HepG2 (cell line): ENCODE measurements at regions not wholly inside any gene's neighbourhood (a gene's known extent, or its start where the extent isn't known, plus 50 kb on each side); places are given as distances from the start of the nearest gene placed in this dataset.
A peak's percentile ranks its signal among the peaks of the same experiment; 100 is the strongest.

Experiments used
- ATAC-seq: fragments of 200-7000 bp; cut with Tn5 transposase; 3 replicates; pipeline ENCODE4 v1.9.1; 2020; ENCODE audit warnings: mild to moderate bottlenecking, moderate library complexity
- BruUV-seq: library from RNA; stranded (reverse); fragments of 400-500 nt; replicated peaks from 2 replicates; lab custom pipeline; 2021; lab: Mats Ljungman, UMichigan
- CTCF ChIA-PET: fragments of 300-600 bp; formaldehyde crosslinking; extraction: SDS; loops from one replicate; lab custom pipeline; 2021; ENCODE audit warnings: low total read pairs, inconsistent platforms, low intra/inter-chr PET ratio; lab: Yijun Ruan, JAX
- POLR2A ChIA-PET: fragments of 350-600 bp; sonication (Branson Sonifier 250); formaldehyde crosslinking; loops from one replicate; lab custom pipeline; 2020; ENCODE audit warnings: antibody characterized with exemption, inconsistent platforms; lab: Yijun Ruan, JAX
- DNase-seq: peaks from one replicate; pipeline ENCODE4 v3.0.0-alpha.2; 2015; ENCODE audit warnings: low spot score
- FAIRE-seq: peaks from 3 replicates; lab custom pipeline; 2011; peaks lifted over from hg19 to GRCh38; lab: Jason Lieb, UNC
- H2AFZ ChIP-seq: one replicate; pipeline ENCODE4 v1.6.1; 2011; ENCODE audit warnings: low read length, inconsistent platforms
- H3K27ac ChIP-seq: fragments of 300-600 bp; 3 replicates; pipeline ENCODE4 v1.8.0; 2011; ENCODE audit warnings: mixed run types, mild to moderate bottlenecking, mixed read lengths, low read length, inconsistent platforms; ENCODE audit not compliant: insufficient read depth; ENCODE audit errors: extremely low read length
- H3K27me3 ChIP-seq, 2 experiments: fragments of 200-600 bp in 1 of 2; 2 replicates in 1 of 2; 3 replicates in 1 of 2; pipeline versions ENCODE4 v1.6.0 to v1.8.0; 2011; ENCODE audit warnings: low read length in 2 of 2, mild to moderate bottlenecking in 2 of 2, moderate library complexity in 2 of 2, inconsistent platforms in 1 of 2; ENCODE audit not compliant: insufficient read depth in 2 of 2, control insufficient read depth in 1 of 2
- H3K36me3 ChIP-seq, 2 experiments: fragments of 200-600 bp in 1 of 2; replicated peaks in 1 of 2; 2 replicates in 1 of 2; 3 replicates in 1 of 2; pipeline versions ENCODE4 v1.5.1 to v1.8.0; 2011; ENCODE audit warnings: low read length in 2 of 2, inconsistent platforms in 1 of 2; ENCODE audit not compliant: insufficient read depth in 2 of 2, control insufficient read depth in 1 of 2
- H3K4me1 ChIP-seq: 2 replicates; pipeline ENCODE4 v1.5.1; 2012; ENCODE audit warnings: low read length, inconsistent platforms; ENCODE audit not compliant: insufficient read depth
- H3K4me2 ChIP-seq: 2 replicates; pipeline ENCODE4 v1.6.0; 2011; ENCODE audit warnings: low read depth, low read length, inconsistent platforms
- H3K4me3 ChIP-seq, 3 experiments: fragments of 200-600 bp in 1 of 3; sonication (generic), shearing (Covaris generic) in 1 of 3; replicated peaks in 1 of 3; 2 replicates each; pipeline ENCODE4 v1.5.1; 2011 to 2016; ENCODE audit warnings: low read length in 3 of 3, inconsistent platforms in 2 of 3, low read depth in 2 of 3, mild to moderate bottlenecking in 2 of 3, control low read depth in 1 of 3, mixed read lengths in 1 of 3; ENCODE audit not compliant: insufficient read depth in 1 of 3
- H3K79me2 ChIP-seq: one replicate; pipeline ENCODE4 v1.6.1; 2011; ENCODE audit warnings: low read length, inconsistent platforms; ENCODE audit not compliant: insufficient read depth
- H3K9ac ChIP-seq: 2 replicates; pipeline ENCODE4 v1.6.0; 2011; ENCODE audit warnings: mild to moderate bottlenecking, low read depth, low read length, inconsistent platforms; ENCODE audit not compliant: insufficient read depth
- H3K9me3 ChIP-seq: 2 replicates; pipeline ENCODE4 v1.5.1; 2012; ENCODE audit warnings: mild to moderate bottlenecking, low read length
- H4K20me1 ChIP-seq: 2 replicates; pipeline ENCODE4 v1.6.0; 2011; ENCODE audit warnings: inconsistent platforms, mild to moderate bottlenecking, low read length, moderate library complexity; ENCODE audit not compliant: insufficient read depth
- ARNTL ChIP-seq: sonication (generic); formaldehyde crosslinking; IDR thresholded peaks from 2 replicates; pipeline ENCODE4 v1.4.0; 2020; ENCODE audit warnings: mild to moderate bottlenecking, missing genetic modification reagents
- ATAD3A ChIP-seq: sonication (generic); formaldehyde crosslinking; IDR thresholded peaks from 2 replicates; pipeline ENCODE4 v1.4.0; 2020; ENCODE audit warnings: missing genetic modification reagents
- ATF7 ChIP-seq, 2 experiments: fragments of 450-650 bp in 1 of 2; sonication (generic) in 1 of 2; formaldehyde crosslinking in 1 of 2; IDR thresholded peaks; 2 replicates each; pipeline versions ENCODE4 v1.4.0 to v1.6.1; 2016 to 2020; ENCODE audit warnings: antibody characterized with exemption in 1 of 2, mild to moderate bottlenecking in 1 of 2, missing genetic modification reagents in 1 of 2
- CTCF ChIP-seq: sonication (generic); formaldehyde crosslinking; IDR thresholded peaks from 2 replicates; pipeline ENCODE4 v1.5.0; 2020; ENCODE audit warnings: mild to moderate bottlenecking, missing genetic modification reagents, moderate library complexity
- KDM5B ChIP-seq: sonication (generic); formaldehyde crosslinking; IDR thresholded peaks from 2 replicates; pipeline ENCODE4 v1.4.0; 2020; ENCODE audit warnings: missing genetic modification reagents, mild to moderate bottlenecking, borderline replicate concordance
- MTF2 ChIP-seq: sonication (generic); formaldehyde crosslinking; IDR thresholded peaks from 2 replicates; pipeline ENCODE4 v1.5.0; 2020; ENCODE audit warnings: missing genetic modification reagents, borderline replicate concordance
- RAD51 ChIP-seq: fragments of 450-650 bp; IDR thresholded peaks from 2 replicates; pipeline ENCODE4 v1.6.1; 2016; ENCODE audit warnings: borderline replicate concordance
- SP5 ChIP-seq: IDR thresholded peaks from 2 replicates; pipeline ENCODE4 v1.6.1; 2016; ENCODE audit warnings: low read depth, borderline replicate concordance
- STAG1 ChIP-seq: sonication (generic); formaldehyde crosslinking; IDR thresholded peaks from 2 replicates; pipeline ENCODE4 v1.4.0; 2020; ENCODE audit warnings: missing genetic modification reagents
- XRCC5 ChIP-seq: fragments of 200-400 bp; formaldehyde crosslinking; optimal IDR thresholded peaks from 2 replicates; pipeline ENCODE3; 2017; ENCODE audit warnings: mild to moderate bottlenecking, low read length
- ZNF501 ChIP-seq: sonication (generic); formaldehyde crosslinking; IDR thresholded peaks from 2 replicates; pipeline ENCODE4 v1.5.1; 2020; ENCODE audit warnings: mild to moderate bottlenecking, moderate library complexity, missing genetic modification reagents
- ZNF547 ChIP-seq: sonication (generic); formaldehyde crosslinking; IDR thresholded peaks from 2 replicates; pipeline ENCODE4 v1.5.1; 2020; ENCODE audit warnings: mild to moderate bottlenecking, missing genetic modification reagents
- WGBS: methylation state at CpG from one replicate; pipeline ENCODE4 v1.1.6; 2017; ENCODE audit warnings: low lambda C conversion rate; 5-methylcytosine and 5-hydroxymethylcytosine counted together
- in situ Hi-C: cut with HindIII; loops from 2 replicates; pipeline ENCODE4 v1.10.0; 2017; ENCODE audit warnings: low pct_unique_long_range_greater_than_20kb; ENCODE audit not compliant: extremely low pct_ligation_motif_present
- intact Hi-C: fragments of 100-400 bp; cut with micrococcal nuclease; formaldehyde crosslinking; loops from one replicate; pipeline ENCODE4 v1.10.0; 2022; ENCODE audit not compliant: unreplicated experiment

- in situ Hi-C loops = loop anchor here (5.0 kb wide), 3 partner anchors 490 to 780 kb away; no protein-coding TSS in a partner anchor
- TF ChIP-seq RAD51 (peak; percentile 65; the same call in 1 of the 2 replicates), SP5 (CRISPR knock-in tag) (no peak), ATAD3A (CRISPR knock-in tag) (no peak), ZNF501 (CRISPR knock-in tag) (0 out of 2 replicates have a peak, but pooled peaks have one; percentile 28)
- TF ChIP-seq, all 625 proteins: peak for 2
- no peaks in the 10 kb centered on the region for H4K20me1 ChIP-seq
- H3K79me2 ChIP-seq = no peaks in the 10 kb centered on the region
- H3K4me2 ChIP-seq = peak overlapping the region; percentile 67
- no peak overlapping the region for H3K9ac ChIP-seq
- H3K27ac ChIP-seq = no peak overlapping the region
- BruUV-seq = no TSS peak
- no peaks in the 10 kb centered on the region for H3K27me3 ChIP-seq
- WGBS = 39% methylated on average over 11 of the region's 11 CpGs
- ChIA-PET CTCF (interaction anchor here (1.3 kb wide), 1 partner anchor 779 kb away, joined by 4 read pairs; no protein-coding TSS in a partner anchor), POLR2A (no interaction called here)
- FAIRE-seq (no peak), ATAC-seq (peak; percentile 42), DNase-seq (no peak)
- peak overlapping the region; percentile 6 to 19 (median 15); a peak in 2 of 6 replicates for H3K4me3 ChIP-seq
- H3K4me1 ChIP-seq = peaks cover 11% of the 10 kb centered on the region
- peak overlapping the region; percentile 7 for H2AFZ ChIP-seq
- intact Hi-C loops = loop anchor here (2.0 to 10.0 kb wide), 2 partner anchors 308 to 484 kb away; partner anchors contain the start of gene KLF7
- H3K9me3 ChIP-seq = no peaks in the 10 kb centered on the region
- no peaks in the 10 kb centered on the region for H3K36me3 ChIP-seq
Observed at GRCh38 chr2:207472343-207473048, 57.3 kb upstream of the CREB1 start.

GRCh38 chr2:207473049-207473930 is 56.5 kb upstream of the CREB1 start:
- H4K20me1 ChIP-seq = no peaks in the 10 kb centered on the region
- POLR2A ChIA-PET = no interaction called here
- peaks cover 11% of the 10 kb centered on the region for H3K4me1 ChIP-seq
- H3K4me2 ChIP-seq = peak overlapping the region; percentile 67
- H3K36me3 ChIP-seq = no peaks in the 10 kb centered on the region
- H3K27ac ChIP-seq = no peak overlapping the region
- peak overlapping the region; percentile 6 to 19 (median 15); a peak in 2 of 6 replicates for H3K4me3 ChIP-seq
- in situ Hi-C loops (loop anchor here (5.0 kb wide), 3 partner anchors 491 to 781 kb away; no protein-coding TSS in a partner anchor), intact Hi-C loops (loop anchor here (2.0 to 10.0 kb wide), 2 partner anchors 308 to 484 kb away; partner anchors contain the start of gene KLF7)
- no TSS peak for BruUV-seq
- no peaks in the 10 kb centered on the region for H3K79me2 ChIP-seq
- peak; percentile 64 for FAIRE-seq
- peak; percentile 30 for DNase-seq
- 11% methylated on average over 9 of the region's 9 CpGs for WGBS
- ATAC-seq = peak; percentile 73
- H3K27me3 ChIP-seq = no peaks in the 10 kb centered on the region
- H3K9ac ChIP-seq = no peak overlapping the region
- peak overlapping the region; percentile 7 for H2AFZ ChIP-seq
- no peaks in the 10 kb centered on the region for H3K9me3 ChIP-seq
- 0 out of 2 replicates have a peak, but pooled peaks have one; percentile 40 for TF ChIP-seq ZNF547 (CRISPR knock-in tag)
- TF ChIP-seq CTCF (CRISPR knock-in tag) = peak; percentile 58
- TF ChIP-seq XRCC5 = no peak
- no peak for TF ChIP-seq MTF2
- TF ChIP-seq ATF7 (IDR thresholded peaks at IDR 0.05) = no peak
- TF ChIP-seq ATF7 (CRISPR knock-in tag; IDR thresholded peaks at IDR 0.05) = no peak
- TF ChIP-seq STAG1 (CRISPR knock-in tag) = peak; percentile 60
- no peak for TF ChIP-seq KDM5B (CRISPR knock-in tag)
- no peak for TF ChIP-seq ARNTL (CRISPR knock-in tag)
- TF ChIP-seq, all 625 proteins: peak for 3
- CTCF ChIA-PET = interaction anchor here (1.1 to 2.4 kb wide), 3 partner anchors 673 to 780 kb away, joined by 4 to 22 read pairs (median 5); no protein-coding TSS in a partner anchor
